Keratinocyte (primary cell): ENCODE measurements at regions not wholly inside any gene's neighbourhood (a gene's known extent, or its start where the extent isn't known, plus 50 kb on each side); places are given as distances from the start of the nearest gene placed in this dataset.

Experiments used
- EZH2 ChIP-seq: IDR thresholded peaks from one replicate; pipeline ENCODE4 v1.6.1; 2012; ENCODE audit warnings: inconsistent platforms, mild to moderate bottlenecking, low read length, moderate library complexity
- TF ChIP-seq, protein P1 (sequence below), 3 experiments: IDR thresholded peaks in 1 of 3; conservative IDR thresholded peaks in 1 of 3; optimal IDR thresholded peaks in 1 of 3; 2 replicates in 2 of 3; 3 replicates in 1 of 3; pipeline versions ENCODE3 to v1.5.1; 2011; ENCODE audit warnings: low read length in 3 of 3, mild to moderate bottlenecking in 3 of 3, moderate library complexity in 2 of 3, control low read depth in 1 of 3, inconsistent platforms in 1 of 3; ENCODE audit not compliant: insufficient read depth in 2 of 3; ENCODE audit errors: extremely low read depth in 1 of 3

DNA sequence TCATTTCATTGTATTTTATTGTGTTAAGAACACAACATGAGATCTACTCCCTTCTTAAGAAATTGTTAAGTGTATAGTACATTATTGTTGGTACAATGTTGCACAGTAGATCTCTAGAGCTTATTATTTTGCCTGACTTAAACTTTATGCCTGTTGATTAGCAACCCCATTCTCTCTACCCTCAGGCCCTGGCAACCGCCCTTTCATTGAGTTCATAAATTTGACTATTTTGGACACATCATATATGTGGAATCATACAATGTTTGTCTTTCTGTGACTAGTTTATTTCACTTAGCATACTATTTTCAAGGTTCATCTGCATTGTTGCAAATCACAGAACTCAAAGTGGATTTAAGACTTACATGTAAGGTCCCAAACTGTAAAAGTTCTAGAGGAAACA, 222.1 kb downstream of the IL15 start:
- TF ChIP-seq, protein P1, sequence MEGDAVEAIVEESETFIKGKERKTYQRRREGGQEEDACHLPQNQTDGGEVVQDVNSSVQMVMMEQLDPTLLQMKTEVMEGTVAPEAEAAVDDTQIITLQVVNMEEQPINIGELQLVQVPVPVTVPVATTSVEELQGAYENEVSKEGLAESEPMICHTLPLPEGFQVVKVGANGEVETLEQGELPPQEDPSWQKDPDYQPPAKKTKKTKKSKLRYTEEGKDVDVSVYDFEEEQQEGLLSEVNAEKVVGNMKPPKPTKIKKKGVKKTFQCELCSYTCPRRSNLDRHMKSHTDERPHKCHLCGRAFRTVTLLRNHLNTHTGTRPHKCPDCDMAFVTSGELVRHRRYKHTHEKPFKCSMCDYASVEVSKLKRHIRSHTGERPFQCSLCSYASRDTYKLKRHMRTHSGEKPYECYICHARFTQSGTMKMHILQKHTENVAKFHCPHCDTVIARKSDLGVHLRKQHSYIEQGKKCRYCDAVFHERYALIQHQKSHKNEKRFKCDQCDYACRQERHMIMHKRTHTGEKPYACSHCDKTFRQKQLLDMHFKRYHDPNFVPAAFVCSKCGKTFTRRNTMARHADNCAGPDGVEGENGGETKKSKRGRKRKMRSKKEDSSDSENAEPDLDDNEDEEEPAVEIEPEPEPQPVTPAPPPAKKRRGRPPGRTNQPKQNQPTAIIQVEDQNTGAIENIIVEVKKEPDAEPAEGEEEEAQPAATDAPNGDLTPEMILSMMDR (optimal IDR thresholded peaks at IDR 0.05 in 1 of 3, IDR thresholded peaks at IDR 0.05 in 1 of 3, conservative IDR thresholded peaks at IDR 0.05 in 1 of 3; ENCODE audit: extremely low read depth in 1 of 3, insufficient read depth in 2 of 3, low read length in 3 of 3), result no peak
- TF ChIP-seq EZH2, result no peak
